Astrocyte of the cerebellum (primary cell): ENCODE measurements at regions not wholly inside any gene's neighbourhood (a gene's known extent, or its start where the extent isn't known, plus 50 kb on each side); places are given as distances from the start of the nearest gene placed in this dataset.

ENCODE experiments used
- DNase-seq: peaks from one replicate; pipeline ENCODE4 v3.0.0-alpha.2; 2011; ENCODE audit warnings: low read depth
- H3K4me3 ChIP-seq: 2 replicates; pipeline ENCODE4 v1.5.1; 2011; ENCODE audit warnings: mild to moderate bottlenecking, low read depth, low read length, moderate library complexity
- CTCF ChIP-seq: IDR thresholded peaks from 2 replicates; pipeline ENCODE4 v1.5.1; 2012; ENCODE audit warnings: low read length, low read depth, moderate library complexity, mild to moderate bottlenecking; ENCODE audit errors: missing control alignments
- in situ Hi-C: cut with HindIII; loops from 2 replicates; pipeline ENCODE4 v1.10.0; 2017; ENCODE audit warnings: low sequenced_read_pairs

DNA sequence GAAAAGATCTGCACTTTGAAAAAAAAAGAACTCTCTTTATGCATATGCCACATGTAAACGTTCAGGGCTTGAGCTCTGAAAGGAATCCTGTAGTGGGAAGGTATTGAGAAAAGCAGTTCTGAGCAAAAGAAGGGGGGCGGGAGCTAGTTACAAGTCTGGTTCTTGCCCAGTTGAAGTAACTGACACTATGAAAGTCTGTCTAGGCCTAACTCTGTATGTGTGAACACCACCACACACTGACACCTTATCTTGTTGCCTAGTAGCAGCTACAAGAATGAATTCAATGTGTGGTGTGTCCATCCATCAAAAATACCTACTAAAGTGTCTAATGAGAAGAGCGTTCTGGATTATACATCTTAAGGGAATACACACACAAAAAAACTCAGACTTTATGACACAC is 820.6 kb downstream of the DIAPH3 start:
- no peak for TF ChIP-seq CTCF
- no peak for DNase-seq
- no peak overlapping the region for H3K4me3 ChIP-seq
- in situ Hi-C loops = no loop called here

GRCh38 chr13:59343993-59344822 is 819.5 kb downstream of the DIAPH3 start:
- no peak for DNase-seq
- no peak overlapping the region for H3K4me3 ChIP-seq
- in situ Hi-C loops = no loop called here
- TF ChIP-seq CTCF = no peak

- DNase-seq = peak; percentile 3
- no peak for TF ChIP-seq CTCF
- no peak overlapping the region for H3K4me3 ChIP-seq
- in situ Hi-C loops = no loop called here
Observed at GRCh38 chr13:59345311-59345710, 818.4 kb downstream of the DIAPH3 start.

DNA sequence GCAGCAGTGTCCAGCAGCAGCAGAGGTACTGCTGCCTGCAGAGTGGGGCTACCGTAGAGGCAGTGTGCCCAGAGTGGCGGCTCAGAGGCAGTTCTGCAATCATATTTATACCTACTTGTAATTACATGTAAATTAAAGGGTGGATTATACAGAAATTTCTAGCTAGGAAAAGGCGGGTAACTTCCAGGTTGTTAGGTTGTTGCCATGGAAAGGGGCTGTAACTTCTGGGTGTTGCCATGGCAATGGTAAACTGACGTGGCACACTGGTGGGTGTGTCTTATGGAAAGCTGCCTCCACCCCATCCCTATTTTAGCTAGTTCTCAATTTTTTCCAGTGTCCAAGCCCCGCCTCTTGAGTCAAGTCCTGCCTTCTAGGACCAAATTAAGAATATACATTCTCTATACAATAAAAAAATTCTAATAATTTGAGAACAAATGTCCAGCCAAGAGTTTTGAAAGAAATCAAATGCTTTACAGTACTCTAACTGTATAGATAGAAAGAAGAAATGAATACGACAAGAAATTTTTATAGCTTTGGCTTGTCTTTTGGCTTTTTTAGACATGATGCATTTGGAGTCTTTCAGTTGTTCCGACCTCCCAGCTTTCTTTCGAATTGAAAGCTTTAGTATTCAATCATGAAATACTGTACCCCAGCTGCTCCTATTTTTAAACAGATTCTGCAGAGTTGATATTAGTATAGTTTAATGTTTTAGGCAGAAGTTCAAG is 816.6 kb downstream of the DIAPH3 start:
- no peak for DNase-seq
- H3K4me3 ChIP-seq = no peak overlapping the region
- in situ Hi-C loops = no loop called here
- TF ChIP-seq CTCF = no peak

GRCh38 chr13:59348617-59349016 is 815.1 kb downstream of the DIAPH3 start:
- H3K4me3 ChIP-seq = no peak overlapping the region
- in situ Hi-C loops = no loop called here
- no peak for TF ChIP-seq CTCF
- no peak for DNase-seq

DNA sequence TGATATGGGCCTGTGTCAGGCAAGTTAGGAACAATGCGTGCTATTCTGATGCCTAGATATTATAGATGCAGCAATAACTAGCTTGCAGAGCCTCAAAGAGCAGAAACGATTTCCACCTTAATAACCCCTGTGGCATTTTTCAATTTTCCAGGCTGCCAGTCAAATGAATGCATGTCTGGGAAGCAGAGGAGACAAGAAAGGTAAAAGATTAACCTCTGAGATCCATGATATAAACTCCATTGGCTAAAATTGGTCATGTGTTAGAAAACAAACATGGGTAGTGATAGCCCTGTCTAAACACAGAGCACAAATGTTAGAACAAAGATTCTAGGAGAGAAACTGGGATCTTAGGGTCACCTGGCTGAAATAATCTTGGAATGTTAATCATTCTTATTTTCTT is 811.1 kb downstream of the DIAPH3 start:
- DNase-seq = no peak
- in situ Hi-C loops = no loop called here
- no peak overlapping the region for H3K4me3 ChIP-seq
- no peak for TF ChIP-seq CTCF
